CD4-positive, alpha-beta T cell treated with Interleukin-6 for 4 hours (primary cell): ENCODE measurements at regions not wholly inside any gene's neighbourhood (a gene's known extent, or its start where the extent isn't known, plus 50 kb on each side); places are given as distances from the start of the nearest gene placed in this dataset.

ENCODE experiments used
- DNase-seq: peaks from one replicate; pipeline ENCODE4 v3.0.0-alpha.2; 2020; ENCODE audit warnings: mixed read lengths

GRCh38 chr9:78606001-78606379 lies 309.1 kb downstream of the PSAT1 start:
- DNase-seq, result no peak

- DNase-seq, result no peak
These were observed 310.9 kb downstream of the PSAT1 start for GRCh38 chr9:78607853-78608252.

- DNase-seq, result no peak
These were observed 312.5 kb downstream of the PSAT1 start for GRCh38 chr9:78609450-78609849.

- no peak for DNase-seq
These were observed 315.2 kb downstream of the PSAT1 start for GRCh38 chr9:78612091-78612490.

GRCh38 chr9:78613006-78613405 lies 316.1 kb downstream of the PSAT1 start:
- DNase-seq, result no peak

- DNase-seq, result no peak
These were observed 318.0 kb downstream of the PSAT1 start for GRCh38 chr9:78614892-78615291.

GRCh38 chr9:78615372-78615771 lies 318.4 kb downstream of the PSAT1 start:
- DNase-seq, result no peak

GRCh38 chr9:78618735-78619134 lies 321.8 kb downstream of the PSAT1 start:
- DNase-seq, result no peak

GRCh38 chr9:78620303-78620702 lies 323.4 kb downstream of the PSAT1 start:
- no peak for DNase-seq

- no peak for DNase-seq
These were observed 323.8 kb downstream of the PSAT1 start for GRCh38 chr9:78620764-78621163.

GRCh38 chr9:78622126-78622525 lies 325.2 kb downstream of the PSAT1 start:
- no peak for DNase-seq

GRCh38 chr9:78626971-78627370 lies 330.0 kb downstream of the PSAT1 start:
- no peak for DNase-seq

- no peak for DNase-seq
These were observed 334.0 kb downstream of the PSAT1 start for GRCh38 chr9:78630966-78631365.

GRCh38 chr9:78640728-78641127 lies 343.8 kb downstream of the PSAT1 start:
- no peak for DNase-seq

GRCh38 chr9:78644359-78644758 lies 347.4 kb downstream of the PSAT1 start:
- no peak for DNase-seq

- DNase-seq, result no peak
These were observed 357.4 kb downstream of the PSAT1 start for GRCh38 chr9:78654324-78654723.

GRCh38 chr9:78663369-78663768 lies 366.4 kb downstream of the PSAT1 start:
- no peak for DNase-seq

GRCh38 chr9:78664370-78664769 lies 367.4 kb downstream of the PSAT1 start:
- no peak for DNase-seq

- DNase-seq, result no peak
These were observed 370.0 kb downstream of the PSAT1 start for GRCh38 chr9:78666818-78667414.

GRCh38 chr9:78668148-78668832 lies 371.4 kb downstream of the PSAT1 start:
- no peak for DNase-seq

GRCh38 chr9:78669591-78669990 lies 372.7 kb downstream of the PSAT1 start:
- no peak for DNase-seq

- DNase-seq, result no peak
These were observed 374.9 kb downstream of the PSAT1 start for GRCh38 chr9:78671785-78672184.

GRCh38 chr9:78674874-78675273 lies 377.9 kb downstream of the PSAT1 start:
- DNase-seq, result no peak

GRCh38 chr9:78676009-78676408 lies 379.1 kb downstream of the PSAT1 start:
- no peak for DNase-seq

GRCh38 chr9:78676623-78677022 lies 379.7 kb downstream of the PSAT1 start:
- DNase-seq, result no peak
